ENCODE measurements at regions not wholly inside any gene's neighbourhood (a gene's known extent, or its start where the extent isn't known, plus 50 kb on each side); places are given as distances from the start of the nearest gene placed in this dataset.

DNA sequence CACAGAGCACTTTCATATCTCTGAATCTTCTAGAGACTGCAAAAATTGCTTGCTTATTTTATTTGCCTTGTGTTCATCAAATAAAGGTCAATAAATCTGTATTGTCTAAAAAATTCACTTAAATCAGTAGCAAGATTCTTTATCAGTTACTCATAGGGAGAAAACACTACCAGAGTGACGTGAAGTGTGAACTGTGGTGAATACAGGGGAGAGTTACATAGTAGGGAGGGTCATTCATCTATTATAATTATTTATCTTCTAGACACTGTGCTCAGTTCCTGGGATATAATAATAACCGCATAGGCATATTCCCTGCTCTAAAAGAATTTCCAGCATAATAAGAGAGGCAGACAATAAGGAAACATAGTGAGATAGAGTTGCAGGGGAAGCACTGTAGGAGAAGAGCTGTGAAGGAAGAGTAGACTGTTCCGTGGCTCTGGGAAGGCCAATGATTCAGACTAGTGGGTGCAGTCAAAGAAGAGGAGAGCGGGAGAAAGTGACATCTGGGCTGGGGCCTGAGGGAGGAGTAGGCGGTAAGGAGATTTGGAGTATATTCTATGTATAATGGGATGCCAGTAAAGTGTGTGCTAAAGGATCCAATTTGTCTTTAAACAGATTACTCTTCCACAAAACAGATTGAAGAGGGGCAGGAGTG is 84.0 kb upstream of the TDRD3 start:
- Histone ChIP-seq H3K79me1 (ENCODE audit: insufficient read depth, low read depth, low read length, poor library complexity, severe bottlenecking) (no peaks in the 10 kb centered on the region), H3K18ac (ENCODE audit: insufficient read length, low read depth, low read length) (no peak overlapping the region), H2BK20ac (ENCODE audit: low read depth, low read length, poor library complexity, severe bottlenecking) (no peak overlapping the region), H3K4me2 (ENCODE audit: insufficient read depth, insufficient read length, low read length) (no peak overlapping the region), H3K23ac (ENCODE audit: insufficient read length, low read depth, low read length) (no peak overlapping the region), H3K4me1 (ENCODE audit: insufficient read depth, low read length) (no peaks in the 10 kb centered on the region), H3K23me2 (ENCODE audit: insufficient read length, low read depth, low read length, poor library complexity, severe bottlenecking) (no peaks in the 10 kb centered on the region), H2AFZ (ENCODE audit: low read length) (no peak overlapping the region), H4K91ac (ENCODE audit: insufficient read length, low read depth, low read length) (no peak overlapping the region), H3K27me3 (ENCODE audit: insufficient read depth, low read length) (no peaks in the 10 kb centered on the region), H3T11ph (ENCODE audit: low read length) (no peak overlapping the region), H2BK5ac (ENCODE audit: insufficient read length, low read length) (no peak overlapping the region), H2BK12ac (ENCODE audit: insufficient read length, low read depth, low read length) (no peak overlapping the region), H4K8ac (replicated peaks; ENCODE audit: insufficient read length, low read depth, low read length) (no peak overlapping the region), H3K56ac (ENCODE audit: insufficient read length, low read depth, low read length) (no peak overlapping the region), H3K4ac (ENCODE audit: low read depth, low read length) (no peak overlapping the region), H3K27ac (ENCODE audit: insufficient read length, low read depth, low read length) (no peak overlapping the region), H2BK120ac (ENCODE audit: low read depth, low read length, poor library complexity, severe bottlenecking) (no peak overlapping the region), H2BK15ac (ENCODE audit: low read depth, low read length) (no peak overlapping the region), H2AK5ac (ENCODE audit: insufficient read length, low read length) (no peak overlapping the region), H3K9me3 (ENCODE audit: control insufficient read depth, low read depth, low read length) (no peaks in the 10 kb centered on the region), H3K14ac (ENCODE audit: insufficient read depth, low read length) (no peak overlapping the region), H3K9ac (ENCODE audit: extremely low read depth, insufficient read length, low read length) (no peak overlapping the region), H3K79me2 (ENCODE audit: insufficient read depth, low read length) (no peaks in the 10 kb centered on the region), H4K5ac (ENCODE audit: insufficient read length, low read depth, low read length) (no peak overlapping the region), H4K20me1 (ENCODE audit: control insufficient read depth, insufficient read depth, insufficient read length) (no peaks in the 10 kb centered on the region)
- Mint-ChIP-seq H3K27me3 (ENCODE audit: low read depth) (no peaks in the 10 kb centered on the region), H3K4me3 (no peak overlapping the region), H3K9me3 (no peaks in the 10 kb centered on the region), H3K27ac (no peak overlapping the region), H3K36me3 (ENCODE audit: insufficient read depth in 1 of 3, low read depth in 3 of 3) (no peaks in the 10 kb centered on the region), H3K4me1 (peaks cover 0 to 2% of the 10 kb centered on the region in 2 experiments; a peak in 1 of 4 replicates)
- WGBS (ENCODE audit: extremely low coverage, insufficient read length, low lambda C conversion rate): no CpG with 5 or more reads among the region's 5 CpGs
- TF ChIP-seq CTCF (conservative IDR thresholded peaks at IDR 0.05): no peak
- no peak for DNase-seq

Measured in H9 (cell line).